GM21723 (cell line): ENCODE measurements at regions not wholly inside any gene's neighbourhood (a gene's known extent, or its start where the extent isn't known, plus 50 kb on each side); places are given as distances from the start of the nearest gene placed in this dataset.
A peak's percentile ranks its signal among the peaks of the same experiment; 100 is the strongest.

Experiments
- ATAC-seq: cut with Tn5 transposase; IDR thresholded peaks from one replicate; pipeline ENCODE4 v1.9.1; 2021; ENCODE audit warnings: mild to moderate bottlenecking, moderate library complexity; ENCODE audit not compliant: unreplicated experiment

GRCh38 chr6:88263591-88263990 lies 97.4 kb upstream of the CNR1 start:
- ATAC-seq: no peak

- no peak for ATAC-seq
Observed at GRCh38 chr6:88262332-88262731, 96.2 kb upstream of the CNR1 start.

GRCh38 chr6:88251301-88251700 lies 85.2 kb upstream of the CNR1 start:
- no peak for ATAC-seq

GRCh38 chr6:88248709-88249321 lies 82.7 kb upstream of the CNR1 start:
- no peak for ATAC-seq

- no peak for ATAC-seq
Observed at GRCh38 chr6:88246654-88247053, 80.5 kb upstream of the CNR1 start.

GRCh38 chr6:88244721-88245120 lies 78.6 kb upstream of the CNR1 start:
- ATAC-seq: no peak

GRCh38 chr6:88238901-88239300 lies 72.8 kb upstream of the CNR1 start:
- ATAC-seq: no peak

GRCh38 chr6:88238065-88238464 lies 71.9 kb upstream of the CNR1 start:
- peak; percentile 82 for ATAC-seq

- no peak for ATAC-seq
Observed at GRCh38 chr6:88236612-88237360, 70.6 kb upstream of the CNR1 start.

GRCh38 chr6:88232753-88233152 lies 66.6 kb upstream of the CNR1 start:
- no peak for ATAC-seq

GRCh38 chr6:88223298-88223697 lies 57.2 kb upstream of the CNR1 start:
- ATAC-seq: no peak

- no peak for ATAC-seq
Observed at GRCh38 chr6:88220493-88220892, 54.3 kb upstream of the CNR1 start.

- no peak for ATAC-seq
Observed at GRCh38 chr6:88216182-88216581, 50.0 kb upstream of the CNR1 start.
